GM20000 (cell line): ENCODE measurements at regions not wholly inside any gene's neighbourhood (a gene's known extent, or its start where the extent isn't known, plus 50 kb on each side); places are given as distances from the start of the nearest gene placed in this dataset.

ENCODE experiments used
- DNase-seq: peaks from one replicate; pipeline ENCODE4 v3.0.0; 2012; ENCODE audit warnings: low spot score
- TF ChIP-seq, protein P1 (sequence below): IDR thresholded peaks from 2 replicates; pipeline ENCODE4 v1.5.1; 2012; ENCODE audit warnings: mild to moderate bottlenecking, control low read depth; ENCODE audit errors: extremely low read depth, missing control alignments

DNA sequence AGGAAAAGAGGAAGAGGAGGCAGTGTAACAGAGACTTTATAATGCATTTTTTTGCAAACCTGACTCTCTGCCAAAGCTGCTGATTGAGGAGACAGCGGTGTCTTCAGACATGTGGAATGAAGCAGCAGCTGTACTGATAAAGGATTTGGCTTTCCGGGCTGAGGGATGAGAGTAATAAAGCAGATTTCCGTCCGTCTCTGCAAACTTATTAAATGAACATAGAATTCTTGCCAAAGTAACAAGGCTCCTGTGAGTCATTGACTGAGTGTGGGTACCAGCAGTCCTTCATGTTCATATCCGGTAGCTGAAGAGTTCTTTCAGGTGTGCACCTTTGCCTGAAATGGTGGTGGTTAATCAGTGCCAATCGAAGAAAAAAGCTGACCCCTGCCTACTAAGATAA is 112.6 kb downstream of the LIG4 start:
- TF ChIP-seq, protein P1, sequence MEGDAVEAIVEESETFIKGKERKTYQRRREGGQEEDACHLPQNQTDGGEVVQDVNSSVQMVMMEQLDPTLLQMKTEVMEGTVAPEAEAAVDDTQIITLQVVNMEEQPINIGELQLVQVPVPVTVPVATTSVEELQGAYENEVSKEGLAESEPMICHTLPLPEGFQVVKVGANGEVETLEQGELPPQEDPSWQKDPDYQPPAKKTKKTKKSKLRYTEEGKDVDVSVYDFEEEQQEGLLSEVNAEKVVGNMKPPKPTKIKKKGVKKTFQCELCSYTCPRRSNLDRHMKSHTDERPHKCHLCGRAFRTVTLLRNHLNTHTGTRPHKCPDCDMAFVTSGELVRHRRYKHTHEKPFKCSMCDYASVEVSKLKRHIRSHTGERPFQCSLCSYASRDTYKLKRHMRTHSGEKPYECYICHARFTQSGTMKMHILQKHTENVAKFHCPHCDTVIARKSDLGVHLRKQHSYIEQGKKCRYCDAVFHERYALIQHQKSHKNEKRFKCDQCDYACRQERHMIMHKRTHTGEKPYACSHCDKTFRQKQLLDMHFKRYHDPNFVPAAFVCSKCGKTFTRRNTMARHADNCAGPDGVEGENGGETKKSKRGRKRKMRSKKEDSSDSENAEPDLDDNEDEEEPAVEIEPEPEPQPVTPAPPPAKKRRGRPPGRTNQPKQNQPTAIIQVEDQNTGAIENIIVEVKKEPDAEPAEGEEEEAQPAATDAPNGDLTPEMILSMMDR = no peak
- DNase-seq = no peak

GRCh38 chr13:108096301-108096915 is 118.9 kb downstream of the LIG4 start:
- DNase-seq = no peak
- TF ChIP-seq, protein P1 = no peak

GRCh38 chr13:108095036-108095435 is 120.3 kb downstream of the LIG4 start:
- TF ChIP-seq, protein P1 = no peak
- no peak for DNase-seq

DNA sequence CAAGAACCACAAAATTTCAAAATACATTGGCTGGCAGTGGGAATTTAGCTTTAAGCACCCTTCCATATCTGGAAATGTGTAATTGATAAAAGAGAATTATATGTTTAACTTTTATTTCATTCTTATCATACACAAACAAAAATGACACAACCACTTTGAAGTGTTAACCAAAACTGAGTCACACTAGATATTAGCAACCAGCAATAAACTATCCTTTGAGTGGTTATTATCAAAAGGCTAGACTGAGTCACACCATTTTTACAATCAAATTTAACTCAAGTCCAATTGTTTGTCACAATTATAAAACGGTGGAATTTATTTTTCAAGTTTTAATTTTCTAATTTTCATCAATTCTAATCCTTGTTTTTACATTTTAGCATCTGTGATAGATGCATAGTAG is 121.7 kb downstream of the LIG4 start:
- TF ChIP-seq, protein P1 = no peak
- no peak for DNase-seq

GRCh38 chr13:108087810-108088209 is 127.5 kb downstream of the LIG4 start:
- no peak for DNase-seq
- TF ChIP-seq, protein P1 = no peak

GRCh38 chr13:108086678-108087077 is 128.7 kb downstream of the LIG4 start:
- TF ChIP-seq, protein P1 = no peak
- no peak for DNase-seq

DNA sequence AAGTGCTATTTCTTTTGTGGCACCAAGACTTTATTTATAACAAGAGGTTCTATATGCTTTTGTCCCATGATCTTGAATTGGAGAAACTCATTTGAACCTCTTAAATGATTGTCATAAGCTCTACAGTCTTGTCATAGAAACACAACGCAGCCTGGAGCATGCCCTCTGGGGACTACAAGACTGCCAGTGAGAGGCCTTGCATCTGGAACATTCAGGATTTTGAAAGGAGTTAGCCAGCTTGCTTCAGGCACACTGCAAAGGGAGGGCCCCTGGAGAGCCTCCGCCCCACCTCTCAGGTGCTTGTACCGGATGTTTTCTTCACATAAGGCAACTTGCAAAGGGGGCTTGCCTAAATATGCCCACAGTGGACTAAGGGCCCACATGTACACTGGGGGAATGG is 130.5 kb downstream of the LIG4 start:
- DNase-seq = no peak
- TF ChIP-seq, protein P1 = no peak
